Colon (tissue), 2 donors: ENCODE measurements at regions not wholly inside any gene's neighbourhood (a gene's known extent, or its start where the extent isn't known, plus 50 kb on each side); places are given as distances from the start of the nearest gene placed in this dataset.
"Not testable (repeated sequence)": the region's sequence is repeated elsewhere in the genome, so short reads cannot be mapped to it uniquely, and the experiment has no call there.

Experiments used
- FAIRE-seq: peaks from 2 replicates; lab custom pipeline; 2012; peaks lifted over from hg19 to GRCh38; lab: Jason Lieb, UNC
- donor health status: control.
- donor health status: control.

GRCh38 chr12:46490635-46491034 lies 118.1 kb upstream of the SLC38A2 start:
- no peak for FAIRE-seq

GRCh38 chr12:46489951-46490388 lies 117.4 kb upstream of the SLC38A2 start:
- FAIRE-seq = no peak

GRCh38 chr12:46487567-46488131 lies 115.1 kb upstream of the SLC38A2 start:
- no peak for FAIRE-seq

GRCh38 chr12:46486588-46486987 lies 114.0 kb upstream of the SLC38A2 start:
- FAIRE-seq = no peak

- no peak for FAIRE-seq
Measured at GRCh38 chr12:46485853-46486252, 113.3 kb upstream of the SLC38A2 start.

GRCh38 chr12:46484396-46485061 lies 112.0 kb upstream of the SLC38A2 start:
- no peak for FAIRE-seq

- no peak for FAIRE-seq
Measured at GRCh38 chr12:46483572-46484395, 111.2 kb upstream of the SLC38A2 start.

GRCh38 chr12:46480724-46481123 lies 108.2 kb upstream of the SLC38A2 start:
- FAIRE-seq = no peak

- no peak for FAIRE-seq
Measured at GRCh38 chr12:46480316-46480715, 107.7 kb upstream of the SLC38A2 start.

GRCh38 chr12:46478123-46478522 lies 105.5 kb upstream of the SLC38A2 start:
- FAIRE-seq = no peak

- FAIRE-seq = no peak
Measured at GRCh38 chr12:46477541-46477940, 105.0 kb upstream of the SLC38A2 start.

GRCh38 chr12:46475972-46476645 lies 103.5 kb upstream of the SLC38A2 start:
- FAIRE-seq = no peak

GRCh38 chr12:46474385-46474784 lies 101.8 kb upstream of the SLC38A2 start:
- FAIRE-seq = not testable (repeated sequence)

GRCh38 chr12:46473634-46474329 lies 101.2 kb upstream of the SLC38A2 start:
- FAIRE-seq = no peak

GRCh38 chr12:46472893-46473633 lies 100.5 kb upstream of the SLC38A2 start:
- peak; percentile 10 for FAIRE-seq

GRCh38 chr12:46472144-46472705 lies 99.7 kb upstream of the SLC38A2 start:
- FAIRE-seq = no peak

- no peak for FAIRE-seq
Measured at GRCh38 chr12:46471404-46471803, 98.8 kb upstream of the SLC38A2 start.

GRCh38 chr12:46470975-46471374 lies 98.4 kb upstream of the SLC38A2 start:
- no peak for FAIRE-seq

- no peak for FAIRE-seq
Measured at GRCh38 chr12:46470036-46470627, 97.6 kb upstream of the SLC38A2 start.

GRCh38 chr12:46468813-46469212 lies 96.2 kb upstream of the SLC38A2 start:
- FAIRE-seq = no peak

GRCh38 chr12:46468160-46468559 lies 95.6 kb upstream of the SLC38A2 start:
- FAIRE-seq = no peak
